Ureter (tissue), 1 donor: ENCODE measurements at regions not wholly inside any gene's neighbourhood (a gene's known extent, or its start where the extent isn't known, plus 50 kb on each side); places are given as distances from the start of the nearest gene placed in this dataset.
"Not testable (repeated sequence)": the region's sequence is repeated elsewhere in the genome, so short reads cannot be mapped to it uniquely, and the experiment has no call there.

ENCODE experiments used
- DNase-seq: peaks from one replicate; pipeline ENCODE4 v3.0.0-alpha.2; 2020; ENCODE audit warnings: low spot score
- donor health status: DM: yes; HTN: yes; CAD: no.

DNA sequence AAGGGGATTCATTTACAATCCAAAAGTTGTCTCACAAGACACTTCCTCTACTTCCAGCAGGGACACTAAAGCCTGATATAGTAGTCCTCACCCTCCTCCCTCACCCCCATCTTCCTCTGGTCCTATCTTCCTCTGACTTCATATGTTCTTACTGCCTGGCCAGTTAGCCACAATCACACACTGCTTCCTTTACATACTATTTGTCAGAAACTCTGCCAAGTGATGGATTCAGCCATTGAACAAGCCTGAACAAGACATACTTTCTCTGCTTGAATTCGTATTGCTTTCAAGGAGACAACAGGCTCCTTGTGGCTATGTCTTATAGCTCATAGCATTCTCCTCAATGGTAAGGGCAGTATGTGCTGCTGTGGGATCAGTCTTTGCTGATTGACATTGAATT, 672.2 kb downstream of the BCL11A start:
- no peak for DNase-seq

DNA sequence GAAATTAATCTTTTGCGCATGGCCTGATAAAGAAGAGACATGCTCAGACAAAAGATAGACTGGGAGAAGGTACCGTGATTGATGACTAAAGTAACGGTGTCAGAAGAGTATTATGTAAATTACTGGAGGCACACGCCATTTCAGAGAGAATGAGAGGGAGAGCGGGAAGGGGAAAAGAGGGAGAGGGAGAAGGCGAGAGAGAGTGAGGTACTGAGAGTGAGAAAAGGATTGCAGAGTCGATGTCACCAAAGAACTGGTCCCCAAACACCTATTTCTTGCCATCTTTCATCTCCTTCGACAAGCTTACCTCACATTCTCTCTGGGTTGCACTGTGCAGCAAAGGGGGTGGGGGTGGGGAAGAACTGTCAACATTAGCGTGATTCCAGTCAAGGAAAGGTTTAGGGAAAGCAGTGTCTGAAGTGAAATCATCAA, 673.7 kb downstream of the BCL11A start:
- no peak for DNase-seq

DNA sequence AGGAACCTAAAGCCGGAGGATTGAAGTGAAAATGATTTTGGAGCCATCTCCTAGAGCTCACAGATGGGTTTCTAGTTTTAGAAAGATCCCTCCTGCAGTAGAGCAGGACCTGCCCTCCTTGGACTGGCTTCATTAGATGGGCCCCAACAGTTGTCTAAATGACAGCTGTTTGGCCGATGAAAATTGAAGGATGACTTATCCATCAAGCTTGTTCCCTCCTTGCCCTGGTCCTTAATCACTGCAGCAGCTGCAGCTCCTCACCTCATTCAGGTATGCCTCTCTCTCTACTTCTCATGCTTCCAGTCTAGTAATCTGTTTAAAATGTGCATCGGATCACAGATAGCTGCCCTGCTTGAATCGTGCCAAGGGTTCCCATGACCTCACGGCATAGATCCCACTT, 677.6 kb downstream of the BCL11A start:
- DNase-seq = no peak

DNA sequence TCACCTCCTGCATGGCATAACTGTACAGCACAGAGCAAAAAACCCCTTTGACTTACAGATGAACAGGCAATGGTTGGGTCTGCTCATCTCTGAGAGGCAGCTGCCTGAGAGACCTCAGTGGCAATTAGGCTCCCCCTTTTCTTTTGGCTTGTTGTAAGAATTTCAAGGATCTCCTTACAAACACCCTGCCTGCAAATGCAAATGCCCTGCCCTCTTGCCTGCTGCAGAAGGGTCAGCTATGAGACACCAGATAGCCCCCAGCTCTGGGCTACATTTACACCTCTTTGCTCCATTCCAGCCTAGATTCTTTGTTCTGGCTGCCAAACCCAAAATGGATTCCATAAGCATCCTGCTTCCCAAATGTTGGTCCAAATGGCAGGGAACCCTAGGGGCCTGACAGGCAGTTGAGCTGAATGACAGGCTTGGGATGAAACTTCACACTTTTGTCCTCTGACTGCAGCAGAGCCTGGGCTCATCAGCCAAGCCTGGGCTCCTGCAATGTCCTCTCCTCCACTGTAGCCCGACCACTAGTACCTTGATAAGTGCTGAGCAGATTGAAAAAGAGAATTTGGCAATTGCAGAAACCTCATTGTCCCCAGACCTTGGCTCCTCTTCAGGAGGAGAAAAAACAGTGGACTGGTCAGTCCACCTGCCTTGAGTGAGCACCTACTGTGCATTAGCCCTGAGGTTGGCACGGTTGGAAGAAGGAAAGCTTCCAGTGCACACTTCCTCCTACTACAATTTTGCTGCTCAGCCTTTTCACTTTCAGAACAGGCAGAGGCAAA, 678.3 kb downstream of the BCL11A start:
- no peak for DNase-seq

DNA sequence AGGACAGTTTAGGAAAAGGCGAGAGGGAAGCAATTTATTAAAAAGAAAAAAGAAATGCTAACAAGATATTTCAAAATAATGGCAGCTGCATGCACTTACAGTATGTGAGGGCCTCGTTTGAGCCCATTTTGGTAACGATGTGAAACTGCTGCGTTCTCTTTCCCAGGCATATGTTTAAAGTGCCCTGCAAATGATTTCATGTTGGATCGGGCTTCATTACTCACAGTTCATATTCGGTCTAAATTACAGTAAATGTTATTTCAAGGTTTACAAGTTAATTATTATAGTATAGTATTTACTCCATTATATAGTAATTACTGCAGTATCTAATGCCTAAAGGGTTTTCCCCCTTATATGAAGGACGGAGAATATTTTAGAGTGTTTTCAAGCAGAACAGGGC, 679.1 kb downstream of the BCL11A start:
- no peak for DNase-seq

DNA sequence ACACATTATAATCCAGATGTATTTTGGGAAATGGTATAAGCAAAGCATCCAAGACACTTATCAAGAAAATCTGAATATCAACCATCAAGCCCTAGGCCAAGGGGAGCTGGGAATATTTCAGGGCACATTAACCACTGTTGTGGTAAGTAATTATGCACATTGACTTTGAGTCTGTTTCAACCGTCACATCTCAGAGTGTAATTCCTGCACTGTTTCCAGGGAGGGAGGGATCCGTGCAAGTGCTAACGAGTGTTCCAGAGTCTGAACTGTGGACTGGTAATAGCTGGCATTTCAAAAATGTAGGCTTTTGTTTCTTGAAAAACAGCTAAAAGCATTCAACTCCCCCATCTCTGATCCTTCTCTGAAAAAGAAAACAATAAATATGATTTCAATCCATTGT, 681.6 kb downstream of the BCL11A start:
- DNase-seq = no peak

DNA sequence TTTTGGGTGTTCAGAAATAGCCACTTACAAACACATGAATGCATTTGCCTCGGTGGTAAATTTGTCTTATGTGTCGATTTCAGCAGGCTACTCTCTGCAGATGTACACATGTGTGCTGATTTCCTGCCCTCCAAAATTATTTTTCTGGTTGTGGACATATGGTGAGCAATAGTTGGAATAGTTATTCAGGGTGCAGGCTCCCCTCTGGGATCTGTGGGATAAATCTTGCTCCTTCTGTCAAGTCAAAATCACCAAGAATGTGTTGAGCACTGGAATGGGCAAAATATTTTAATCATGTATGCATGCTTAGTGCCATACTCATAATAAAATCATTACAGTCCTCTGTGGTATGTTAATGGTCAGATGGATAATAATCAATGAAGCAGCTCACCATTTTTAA, 684.5 kb downstream of the BCL11A start:
- no peak for DNase-seq

DNA sequence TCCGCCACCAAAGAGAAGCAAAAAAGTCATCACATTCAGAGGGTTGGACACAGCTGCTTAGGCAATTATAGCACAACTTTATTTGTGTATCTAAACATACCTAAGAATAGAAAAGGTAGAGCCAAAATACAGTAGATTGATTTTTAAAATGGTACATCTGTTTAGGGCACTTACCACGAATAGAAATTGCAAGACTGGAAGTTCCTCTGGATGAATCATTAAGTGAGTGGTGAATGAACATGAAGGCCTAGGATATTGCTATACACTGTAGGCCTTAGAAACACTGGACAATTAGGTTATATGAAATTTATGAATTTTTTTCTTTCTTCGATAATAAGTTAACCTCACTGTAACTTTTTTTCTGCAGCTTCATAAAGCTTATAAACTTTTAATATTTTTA, 687.0 kb downstream of the BCL11A start:
- DNase-seq = no peak

DNA sequence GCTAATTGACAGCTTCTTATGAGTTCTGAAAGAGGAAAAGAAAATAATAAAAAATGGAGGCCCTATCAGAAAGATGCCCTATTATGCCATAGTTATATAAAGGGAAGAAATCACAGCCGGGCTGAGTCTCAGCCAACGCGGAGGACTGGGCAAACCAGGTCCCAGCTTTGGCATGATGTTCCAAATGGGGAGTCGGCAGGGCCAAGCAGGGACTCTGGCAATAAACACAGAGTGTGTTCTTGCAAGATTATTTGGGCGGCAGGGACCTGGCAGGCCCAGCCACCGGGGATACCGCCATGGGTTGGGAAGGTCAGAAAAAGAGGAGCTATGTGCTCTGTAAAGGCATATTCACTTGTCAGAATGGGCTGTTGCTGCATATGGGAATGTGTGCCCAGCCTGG, 694.9 kb downstream of the BCL11A start:
- DNase-seq = no peak

DNA sequence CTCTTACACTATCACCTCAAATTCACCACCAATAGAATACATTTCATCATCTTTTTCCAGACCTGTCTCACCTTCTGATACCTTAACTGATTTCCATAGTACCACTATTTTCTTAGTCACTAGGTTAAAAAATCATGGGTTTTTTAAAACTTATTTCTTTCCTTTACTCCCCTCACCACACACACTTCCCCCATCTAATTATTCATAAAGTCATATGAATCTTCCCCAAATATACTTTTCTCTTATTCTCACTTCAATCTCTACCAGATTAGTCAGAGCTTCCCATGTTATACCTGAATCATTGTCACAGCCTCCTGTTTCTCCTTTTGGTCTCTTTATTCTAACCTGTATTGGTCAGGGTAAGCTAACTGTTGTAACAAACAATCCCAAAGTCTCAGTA, 696.3 kb downstream of the BCL11A start:
- no peak for DNase-seq

DNA sequence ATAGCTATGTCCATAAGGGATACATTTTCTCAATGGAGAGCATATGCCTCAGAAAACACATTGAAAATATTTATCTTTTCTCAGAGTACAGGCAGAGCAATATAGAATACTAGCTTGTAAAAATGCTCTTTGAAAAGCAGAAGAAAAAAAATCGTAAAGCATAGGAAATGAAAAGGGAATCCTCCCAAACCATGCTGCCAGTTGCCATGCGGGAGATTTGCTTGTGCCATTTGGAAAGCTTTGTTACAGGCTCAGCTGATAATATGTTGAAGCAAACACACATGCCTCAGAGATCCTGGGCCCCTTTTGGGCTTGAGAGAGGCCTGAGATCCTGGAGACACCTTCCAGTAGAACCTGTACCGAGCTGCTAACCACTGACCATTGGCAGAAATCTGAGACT, 697.1 kb downstream of the BCL11A start:
- DNase-seq = no peak

DNA sequence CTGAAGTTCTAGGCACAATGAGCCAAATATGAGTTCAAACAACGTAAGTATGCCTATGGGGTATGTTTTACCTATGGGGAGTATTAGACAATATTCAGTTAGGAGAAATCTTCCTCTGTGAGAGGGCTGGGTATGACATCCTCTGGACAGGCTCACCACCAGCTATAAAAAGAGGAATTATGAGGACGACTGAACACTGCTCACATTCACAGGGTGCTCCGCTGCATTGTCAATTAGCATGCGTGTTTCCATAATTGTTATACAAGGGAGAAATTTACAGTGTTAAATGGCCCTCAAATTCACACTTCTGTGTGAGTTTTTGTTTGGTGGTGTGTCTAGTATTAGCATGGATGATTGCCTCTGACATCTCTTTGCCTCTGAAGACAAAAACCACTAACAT, 700.4 kb downstream of the BCL11A start:
- DNase-seq = no peak

DNA sequence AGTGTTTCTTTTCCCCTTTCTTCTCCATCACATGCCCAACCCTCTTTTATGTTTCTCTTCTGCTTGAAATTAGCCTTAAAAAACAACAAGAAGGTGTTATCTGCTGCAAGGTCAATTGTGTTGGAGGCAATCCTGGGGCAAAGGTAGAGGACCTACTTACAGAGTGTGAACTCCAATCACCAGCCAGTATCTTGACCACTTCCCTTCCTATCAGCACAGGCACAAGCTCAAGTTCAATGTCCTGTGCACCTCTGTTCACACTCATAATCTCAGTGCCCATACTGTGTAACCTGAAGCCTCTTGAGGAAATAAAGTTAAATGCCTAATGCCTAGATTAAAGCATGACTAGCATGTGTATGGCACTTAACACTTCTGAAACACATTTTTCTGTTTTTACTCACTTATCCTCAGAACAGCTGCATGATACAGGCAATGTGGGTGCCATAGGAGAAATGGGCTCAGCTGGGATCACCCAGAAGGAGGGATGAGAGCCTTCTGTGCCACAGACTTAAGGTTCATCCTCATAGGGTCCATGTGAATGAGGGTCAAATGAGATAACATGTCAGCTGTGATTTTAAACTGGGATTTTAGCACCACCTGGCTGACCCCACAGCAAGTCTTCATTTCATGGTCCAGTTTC, 701.5 kb downstream of the BCL11A start:
- no peak for DNase-seq

DNA sequence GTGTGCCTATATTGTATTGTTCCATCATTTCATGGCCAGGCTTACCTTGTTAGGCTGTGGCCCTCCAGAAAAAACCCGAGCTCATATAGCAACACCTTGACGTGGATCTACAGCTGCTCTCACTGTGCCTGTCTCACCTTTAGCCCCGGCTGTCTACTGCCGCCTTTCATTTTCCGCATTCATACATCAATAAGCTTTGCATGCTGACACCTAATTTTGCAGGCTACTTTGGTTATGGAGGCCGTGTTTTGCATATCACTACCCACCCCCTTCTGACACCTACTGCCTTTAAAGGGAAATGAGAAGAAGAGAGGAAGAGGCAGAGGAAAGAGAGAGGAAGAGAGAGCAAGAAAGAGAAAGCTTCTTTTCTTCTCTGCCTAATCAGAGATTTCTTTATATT, 702.9 kb downstream of the BCL11A start:
- DNase-seq = no peak

DNA sequence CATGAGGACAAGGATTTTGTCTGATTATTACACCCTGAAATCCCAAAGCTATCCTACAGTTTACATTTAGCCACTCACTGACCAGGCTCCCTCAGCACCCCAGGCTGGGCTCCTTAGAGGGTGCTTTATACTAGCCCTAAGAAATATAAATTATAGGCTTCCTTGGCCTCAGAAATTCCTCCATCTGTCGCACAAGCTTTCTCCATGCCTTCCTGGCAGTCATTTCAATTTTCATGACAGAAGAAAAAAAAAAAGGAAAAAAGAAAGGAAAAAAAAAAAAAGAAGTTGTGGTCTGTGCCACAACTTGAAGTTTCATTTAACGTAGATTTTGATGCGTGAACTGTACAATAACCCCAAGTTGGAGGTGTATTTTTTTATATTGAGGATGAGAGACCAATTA, 719.5 kb downstream of the BCL11A start:
- DNase-seq = no peak

DNA sequence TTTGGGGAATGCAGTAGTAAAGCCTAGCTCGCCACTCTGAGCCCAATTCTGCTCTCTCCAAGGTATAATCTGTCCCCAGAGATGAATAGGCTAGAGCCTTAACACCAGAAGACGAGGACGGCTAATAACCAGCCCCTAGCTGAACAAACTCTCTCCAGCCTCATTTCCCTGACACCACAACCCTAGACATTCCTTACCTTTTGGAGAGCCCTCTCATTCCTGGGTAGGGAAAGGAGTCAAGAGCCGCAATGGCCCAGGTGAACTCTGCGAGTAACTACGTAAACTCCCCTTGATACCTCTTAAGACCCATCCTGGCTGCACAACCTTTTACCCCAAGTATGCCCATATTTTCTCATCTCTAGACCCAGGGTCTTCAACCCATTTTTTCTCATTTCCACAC, 722.9 kb downstream of the BCL11A start:
- DNase-seq = no peak

DNA sequence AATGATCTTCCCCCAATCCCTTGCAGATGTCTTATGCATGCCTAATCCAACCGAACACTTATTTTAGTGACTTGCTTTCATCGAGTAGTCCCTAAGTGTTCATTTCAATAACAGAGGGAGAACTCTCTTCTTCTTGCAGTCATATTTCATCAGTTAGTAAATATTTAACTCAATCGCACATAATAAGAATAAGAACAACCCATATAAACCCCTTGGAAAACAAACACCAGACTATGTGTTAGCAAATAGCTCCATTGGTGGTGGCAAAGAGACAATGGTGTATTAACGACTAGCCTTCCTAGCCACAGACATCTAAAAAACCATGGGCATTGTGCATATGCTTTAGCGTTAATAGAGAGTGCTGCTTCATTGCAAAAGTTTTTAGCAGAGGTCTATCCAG, 725.8 kb downstream of the BCL11A start:
- DNase-seq = no peak

DNA sequence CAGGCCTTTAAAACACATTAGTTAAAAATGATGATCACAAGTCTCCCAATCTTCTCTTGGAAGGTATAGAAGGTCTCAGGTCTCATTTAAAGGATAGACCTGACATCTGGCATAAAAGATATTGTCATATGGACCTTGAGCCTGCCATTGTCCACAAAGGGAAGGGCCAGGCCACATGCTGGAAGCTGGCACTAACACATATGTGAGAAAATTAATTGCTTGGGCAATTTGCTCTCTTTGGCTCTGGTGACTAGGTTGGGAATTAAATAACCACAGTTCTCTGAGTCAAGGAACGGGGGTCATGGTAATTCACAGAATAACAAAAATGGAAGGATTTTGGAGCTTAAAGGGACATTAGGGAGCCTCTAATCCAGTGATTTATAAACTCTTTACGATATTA, 727.3 kb downstream of the BCL11A start:
- DNase-seq = no peak

DNA sequence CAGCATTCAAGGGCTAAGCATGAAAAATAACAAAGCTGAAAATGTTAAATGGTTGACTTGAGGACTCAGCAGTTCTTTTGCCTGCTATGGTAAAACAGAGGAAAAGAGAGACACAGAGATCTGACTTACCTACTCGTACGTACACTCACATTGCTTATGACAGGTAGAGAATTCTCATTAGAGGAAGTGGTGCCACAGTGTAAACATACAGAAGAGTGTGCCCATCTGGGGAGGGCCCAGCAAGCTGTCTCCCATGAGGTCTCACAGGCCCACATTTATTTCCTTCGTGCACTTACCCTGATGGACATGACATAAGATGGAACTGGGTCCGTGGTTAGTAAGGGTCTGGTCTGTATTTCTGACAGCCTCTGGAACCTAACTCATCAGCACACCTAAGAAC, 729.1 kb downstream of the BCL11A start:
- DNase-seq = no peak

DNA sequence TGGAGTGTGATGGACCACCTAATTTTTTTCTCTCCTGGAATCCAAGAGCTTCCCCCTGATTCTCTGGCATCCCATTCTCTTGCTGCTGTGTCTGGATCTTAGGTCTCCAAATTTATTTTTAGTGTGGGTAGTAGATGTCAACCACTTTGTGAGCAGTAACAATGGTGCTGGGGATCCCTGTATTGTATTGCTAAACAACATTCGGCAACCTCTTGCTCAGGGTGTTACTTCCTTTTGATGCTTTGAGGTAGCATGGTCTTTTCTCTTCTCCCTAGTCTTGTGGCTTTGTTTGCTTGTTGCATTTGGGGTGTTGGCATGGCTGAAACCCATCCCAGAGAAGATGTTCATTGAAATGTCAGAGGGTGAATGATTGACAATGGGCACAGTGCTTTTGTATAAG, 737.4 kb downstream of the BCL11A start:
- DNase-seq = no peak

DNA sequence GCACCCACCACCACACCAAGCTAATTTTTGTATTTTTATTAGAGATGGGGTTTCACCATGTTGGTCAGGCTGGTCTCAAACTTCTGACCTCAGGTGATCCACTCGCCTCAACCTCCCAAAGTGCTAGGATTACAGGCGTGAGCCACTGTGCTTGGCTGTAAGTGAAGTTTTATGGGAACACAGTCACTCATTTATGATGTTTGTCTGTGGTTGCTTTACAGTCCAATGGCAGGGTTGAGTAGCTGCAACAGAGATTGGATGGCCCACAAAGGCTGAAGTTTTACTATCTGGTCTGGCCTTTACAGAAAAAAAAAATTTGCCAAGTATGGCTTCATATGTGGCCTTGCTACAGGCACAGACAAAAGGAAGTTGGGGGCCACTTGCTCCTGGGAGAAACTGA, 743.2 kb downstream of the BCL11A start:
- not testable (repeated sequence) for DNase-seq

DNA sequence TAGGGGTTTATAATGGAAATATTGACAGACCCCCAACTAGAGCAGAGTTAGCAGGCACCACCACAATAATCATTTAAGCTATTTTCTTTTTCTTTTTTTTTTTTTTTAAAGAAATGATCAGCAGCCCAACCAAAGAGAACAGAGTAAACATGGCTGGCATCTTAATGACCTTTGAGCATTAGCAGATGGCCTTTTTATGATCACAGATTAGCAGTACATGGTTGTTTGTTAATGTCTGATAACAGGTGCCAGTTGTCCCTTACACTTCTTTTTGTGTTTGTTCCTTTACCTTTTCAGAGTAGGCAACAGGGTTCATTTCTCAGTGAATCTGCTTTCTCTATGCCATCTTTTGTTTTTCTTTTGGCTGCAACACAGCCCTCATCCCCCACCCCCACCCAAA, 747.0 kb downstream of the BCL11A start:
- DNase-seq = no peak

DNA sequence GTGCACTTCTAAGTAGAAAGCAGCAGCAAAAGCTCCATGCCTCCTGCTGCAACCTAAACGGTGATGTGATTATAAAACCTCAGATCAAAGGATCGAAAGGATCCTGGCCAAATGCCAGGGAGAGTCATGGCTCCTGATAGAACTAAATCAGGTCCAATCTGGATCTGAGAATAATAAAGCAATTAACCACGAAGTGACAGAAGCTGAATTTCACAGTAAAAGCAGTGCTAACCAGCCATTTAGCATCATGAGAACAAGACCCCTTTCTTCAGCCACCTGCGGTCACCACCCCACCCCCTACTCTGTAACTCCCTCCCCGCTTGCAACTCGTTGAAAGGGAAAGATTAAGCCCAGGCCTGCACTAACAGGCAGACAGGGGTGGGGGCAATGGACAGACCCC, 748.7 kb downstream of the BCL11A start:
- DNase-seq = no peak

DNA sequence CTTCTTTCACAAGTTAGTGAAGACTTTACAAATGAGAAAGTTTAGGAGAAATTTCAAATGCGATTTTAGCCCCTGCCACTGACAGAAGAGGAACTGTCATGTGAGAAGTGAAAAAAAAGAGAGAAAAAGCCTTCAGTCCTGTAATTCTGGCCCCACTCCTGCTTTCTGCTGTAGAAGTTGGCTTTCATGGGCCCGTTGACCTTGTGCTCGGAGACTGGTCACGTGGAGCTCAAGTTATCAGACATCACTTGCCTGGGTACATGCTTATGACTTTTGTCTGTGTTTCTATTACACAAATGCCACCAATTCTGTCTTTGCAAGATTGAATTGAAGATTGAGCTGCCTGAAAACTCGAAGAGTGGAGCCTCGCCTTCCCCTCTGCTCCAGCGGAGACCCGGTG, 749.9 kb downstream of the BCL11A start:
- DNase-seq = no peak
